AG09309 (cell line): ENCODE measurements at regions not wholly inside any gene's neighbourhood (a gene's known extent, or its start where the extent isn't known, plus 50 kb on each side); places are given as distances from the start of the nearest gene placed in this dataset.

Experiments used
- DNase-seq: peaks from one replicate; pipeline ENCODE4 v3.0.0-alpha.2; 2010; ENCODE audit warnings: low read depth
- H3K4me3 ChIP-seq: 2 replicates; pipeline ENCODE4 v1.5.1; 2011; ENCODE audit warnings: mild to moderate bottlenecking, low read depth, low read length, moderate library complexity; ENCODE audit not compliant: control insufficient read depth
- TF ChIP-seq, protein P1 (sequence below): IDR thresholded peaks from 2 replicates; pipeline ENCODE4 v1.5.1; 2011; ENCODE audit warnings: mild to moderate bottlenecking, low read depth, low read length, inconsistent platforms; ENCODE audit not compliant: insufficient read depth, control insufficient read depth; ENCODE audit errors: missing control alignments

- no peak for DNase-seq
- TF ChIP-seq, protein P1, sequence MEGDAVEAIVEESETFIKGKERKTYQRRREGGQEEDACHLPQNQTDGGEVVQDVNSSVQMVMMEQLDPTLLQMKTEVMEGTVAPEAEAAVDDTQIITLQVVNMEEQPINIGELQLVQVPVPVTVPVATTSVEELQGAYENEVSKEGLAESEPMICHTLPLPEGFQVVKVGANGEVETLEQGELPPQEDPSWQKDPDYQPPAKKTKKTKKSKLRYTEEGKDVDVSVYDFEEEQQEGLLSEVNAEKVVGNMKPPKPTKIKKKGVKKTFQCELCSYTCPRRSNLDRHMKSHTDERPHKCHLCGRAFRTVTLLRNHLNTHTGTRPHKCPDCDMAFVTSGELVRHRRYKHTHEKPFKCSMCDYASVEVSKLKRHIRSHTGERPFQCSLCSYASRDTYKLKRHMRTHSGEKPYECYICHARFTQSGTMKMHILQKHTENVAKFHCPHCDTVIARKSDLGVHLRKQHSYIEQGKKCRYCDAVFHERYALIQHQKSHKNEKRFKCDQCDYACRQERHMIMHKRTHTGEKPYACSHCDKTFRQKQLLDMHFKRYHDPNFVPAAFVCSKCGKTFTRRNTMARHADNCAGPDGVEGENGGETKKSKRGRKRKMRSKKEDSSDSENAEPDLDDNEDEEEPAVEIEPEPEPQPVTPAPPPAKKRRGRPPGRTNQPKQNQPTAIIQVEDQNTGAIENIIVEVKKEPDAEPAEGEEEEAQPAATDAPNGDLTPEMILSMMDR: no peak
- H3K4me3 ChIP-seq: no peak overlapping the region
These were observed 437.1 kb upstream of the PMFBP1 start for GRCh38 chr16:72609066-72609465.

- DNase-seq: no peak
- TF ChIP-seq, protein P1: no peak
- H3K4me3 ChIP-seq: no peak overlapping the region
These were observed 432.4 kb upstream of the PMFBP1 start for GRCh38 chr16:72604375-72604774.

DNA sequence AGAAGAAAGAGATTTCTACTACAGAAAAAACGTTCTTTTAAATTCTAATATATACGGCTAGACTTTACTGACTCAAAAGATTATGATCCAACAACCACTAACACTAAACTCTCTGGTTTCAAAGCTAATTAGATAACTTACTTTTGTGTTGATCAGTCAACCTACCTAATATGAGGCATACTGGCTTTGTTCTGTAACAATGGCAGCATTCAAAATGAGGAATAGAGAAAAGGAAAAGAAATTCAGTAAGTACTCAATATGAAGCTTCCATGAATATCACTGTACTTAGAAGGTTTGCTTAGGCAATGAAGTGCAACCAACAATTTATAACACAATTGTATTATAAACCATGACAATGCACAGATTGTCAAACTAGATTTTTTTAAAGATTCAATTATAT lies 430.5 kb upstream of the PMFBP1 start:
- no peak for DNase-seq
- no peak overlapping the region for H3K4me3 ChIP-seq
- TF ChIP-seq, protein P1: no peak

- TF ChIP-seq, protein P1: no peak
- no peak overlapping the region for H3K4me3 ChIP-seq
- DNase-seq: no peak
These were observed 426.7 kb upstream of the PMFBP1 start for GRCh38 chr16:72598696-72599095.

GRCh38 chr16:72597938-72598337 lies 426.0 kb upstream of the PMFBP1 start:
- DNase-seq: no peak
- no peak overlapping the region for H3K4me3 ChIP-seq
- TF ChIP-seq, protein P1: no peak

GRCh38 chr16:72596373-72596772 lies 424.4 kb upstream of the PMFBP1 start:
- TF ChIP-seq, protein P1: no peak
- DNase-seq: no peak

More at GRCh38 chr16:72596373-72596772, 424.4 kb upstream of the PMFBP1 start:
- H3K4me3 ChIP-seq: no peak overlapping the region
